Natural killer cell (primary cell): ENCODE measurements at regions not wholly inside any gene's neighbourhood (a gene's known extent, or its start where the extent isn't known, plus 50 kb on each side); places are given as distances from the start of the nearest gene placed in this dataset.

Experiments used
- ATAC-seq, 3 donors: fragments of 150-1000 bp in 2 of 3; fragments of 200-7000 bp in 1 of 3; cut with Tn5 transposase; 1 replicate in 1 of 3; 2 replicates in 2 of 3; pipeline ENCODE4 v1.10.0; 2021; ENCODE audit warnings: mild to moderate bottlenecking in 2 of 3, moderate library complexity in 2 of 3
- DNase-seq, 2 donors: peaks; one replicate each; pipeline versions ENCODE4 v3.0.0 to v3.0.0-alpha.2; 2013 to 2021; ENCODE audit warnings: mixed read lengths in 1 of 2
- H3K27ac ChIP-seq: one replicate; pipeline ENCODE4 v1.5.1; 2013; ENCODE audit warnings: mild to moderate bottlenecking, low read length
- H3K27me3 ChIP-seq: one replicate; pipeline ENCODE4 v1.6.1; 2013; ENCODE audit warnings: low read length; ENCODE audit not compliant: control insufficient read depth, insufficient read depth
- H3K36me3 ChIP-seq: one replicate; pipeline ENCODE4 v1.6.1; 2013; ENCODE audit warnings: low read length; ENCODE audit not compliant: control insufficient read depth, insufficient read depth
- H3K4me1 ChIP-seq: one replicate; pipeline ENCODE4 v1.6.1; 2013; ENCODE audit warnings: low read length; ENCODE audit not compliant: control insufficient read depth, insufficient read depth
- H3K4me3 ChIP-seq: one replicate; pipeline ENCODE4 v1.5.1; 2013; ENCODE audit warnings: low read length
- H3K9me3 ChIP-seq: one replicate; pipeline ENCODE4 v1.6.1; 2013; ENCODE audit warnings: low read length; ENCODE audit not compliant: control insufficient read depth, insufficient read depth
- H3K27ac Mint-ChIP-seq, 2 donors: one replicate each; pipeline ENCODE4 v1.8.0; 2022; ENCODE audit warnings: mild to moderate bottlenecking in 2 of 2, mixed read lengths in 2 of 2, moderate library complexity in 1 of 2
- H3K27me3 Mint-ChIP-seq, 2 donors: one replicate each; pipeline ENCODE4 v1.8.0; 2022; ENCODE audit warnings: low read depth in 2 of 2, mixed read lengths in 2 of 2
- H3K36me3 Mint-ChIP-seq: one replicate; pipeline ENCODE4 v1.8.0; 2022; ENCODE audit warnings: mixed read lengths
- H3K4me1 Mint-ChIP-seq, 2 donors: one replicate each; pipeline ENCODE4 v1.8.0; 2022; ENCODE audit warnings: mixed read lengths in 2 of 2
- H3K4me3 Mint-ChIP-seq: one replicate; pipeline ENCODE4 v1.8.0; 2022; ENCODE audit warnings: mild to moderate bottlenecking, moderate library complexity, mixed read lengths
- H3K9me3 Mint-ChIP-seq, 2 donors: one replicate each; pipeline ENCODE4 v1.8.0; 2022; ENCODE audit warnings: mixed read lengths in 2 of 2
- CTCF ChIP-seq: fragments of 200-600 bp; IDR thresholded peaks from one replicate; pipeline ENCODE4 v1.8.0; 2022; ENCODE audit warnings: antibody characterized with exemption
- WGBS: methylation state at CpG from one replicate; pipeline ENCODE4 v1.1.7; 2013; ENCODE audit warnings: missing lambda C conversion rate; ENCODE audit not compliant: insufficient coverage; 5-methylcytosine and 5-hydroxymethylcytosine counted together
- intact Hi-C: fragments of 100-400 bp; cut with micrococcal nuclease; formaldehyde crosslinking; loops from one replicate; pipeline ENCODE4 v1.14.2; 2022

- H3K9me3 Mint-ChIP-seq = peaks cover 4 to 8% of the 10 kb centered on the region in 2 donors
- H3K27me3 ChIP-seq = no peaks in the 10 kb centered on the region
- no peaks in the 10 kb centered on the region for H3K27me3 Mint-ChIP-seq
- no peaks in the 10 kb centered on the region for H3K36me3 Mint-ChIP-seq
- ATAC-seq (no peak), DNase-seq (no peak)
- no peak overlapping the region for H3K4me3 ChIP-seq
- H3K4me1 ChIP-seq = no peaks in the 10 kb centered on the region
- H3K4me3 Mint-ChIP-seq = no peak overlapping the region
- H3K9me3 ChIP-seq = no peaks in the 10 kb centered on the region
- H3K27ac ChIP-seq = no peak overlapping the region
- H3K4me1 Mint-ChIP-seq = no peaks in the 10 kb centered on the region
- no peak overlapping the region for H3K27ac Mint-ChIP-seq
- WGBS = 89% methylated on average over 4 of the region's 4 CpGs
- intact Hi-C loops = no loop called here
- no peaks in the 10 kb centered on the region for H3K36me3 ChIP-seq
- TF ChIP-seq CTCF = no peak
These were observed 152.0 kb upstream of the MYO16 start for GRCh38 chr13:108477376-108477775.

- intact Hi-C loops = no loop called here
- no peaks in the 10 kb centered on the region for H3K27me3 ChIP-seq
- ATAC-seq (no peak), DNase-seq (no peak)
- no peaks in the 10 kb centered on the region for H3K36me3 ChIP-seq
- no peaks in the 10 kb centered on the region for H3K9me3 ChIP-seq
- TF ChIP-seq CTCF = no peak
- Mint-ChIP-seq H3K36me3 (no peaks in the 10 kb centered on the region), H3K27ac (no peak overlapping the region), H3K4me3 (no peak overlapping the region), H3K27me3 (no peaks in the 10 kb centered on the region), H3K9me3 (peaks cover 4 to 8% of the 10 kb centered on the region in 2 donors), H3K4me1 (no peaks in the 10 kb centered on the region)
- H3K4me1 ChIP-seq = no peaks in the 10 kb centered on the region
- H3K27ac ChIP-seq = no peak overlapping the region
- no CpG with 5 or more reads among the region's 1 CpG for WGBS
- H3K4me3 ChIP-seq = no peak overlapping the region
These were observed 151.2 kb upstream of the MYO16 start for GRCh38 chr13:108478179-108478578.

- no peak for TF ChIP-seq CTCF
- H3K9me3 ChIP-seq = no peaks in the 10 kb centered on the region
- Mint-ChIP-seq H3K4me3 (no peak overlapping the region), H3K27me3 (no peaks in the 10 kb centered on the region), H3K9me3 (peaks cover 6 to 11% of the 10 kb centered on the region in 2 donors), H3K36me3 (no peaks in the 10 kb centered on the region), H3K4me1 (no peaks in the 10 kb centered on the region), H3K27ac (no peak overlapping the region)
- intact Hi-C loops = no loop called here
- ATAC-seq (no peak), DNase-seq (no peak)
- WGBS = 55% methylated on average over 1 of the region's 1 CpG
- H3K27me3 ChIP-seq = no peaks in the 10 kb centered on the region
- no peaks in the 10 kb centered on the region for H3K4me1 ChIP-seq
- no peak overlapping the region for H3K27ac ChIP-seq
- no peaks in the 10 kb centered on the region for H3K36me3 ChIP-seq
- H3K4me3 ChIP-seq = no peak overlapping the region
These were observed 145.4 kb upstream of the MYO16 start for GRCh38 chr13:108483981-108484380.

GRCh38 chr13:108486096-108486495 is 143.3 kb upstream of the MYO16 start:
- Mint-ChIP-seq H3K36me3 (no peaks in the 10 kb centered on the region), H3K27me3 (no peaks in the 10 kb centered on the region), H3K4me3 (no peak overlapping the region), H3K4me1 (no peaks in the 10 kb centered on the region), H3K27ac (no peak overlapping the region), H3K9me3 (peaks cover 6% of the 10 kb centered on the region in 2 donors)
- Histone ChIP-seq H3K27ac (no peak overlapping the region), H3K27me3 (no peaks in the 10 kb centered on the region), H3K4me3 (no peak overlapping the region), H3K36me3 (no peaks in the 10 kb centered on the region), H3K4me1 (no peaks in the 10 kb centered on the region), H3K9me3 (no peaks in the 10 kb centered on the region)
- intact Hi-C loops = no loop called here
- no peak for TF ChIP-seq CTCF
- DNase-seq = no peak
- ATAC-seq = no peak
